Activated CD8-positive, alpha-beta T cell treated with anti-CD3 and anti-CD28 coated beads for 36 hours (primary cell): ENCODE measurements at regions not wholly inside any gene's neighbourhood (a gene's known extent, or its start where the extent isn't known, plus 50 kb on each side); places are given as distances from the start of the nearest gene placed in this dataset.

Source experiments
- ATAC-seq: fragments of 200-7000 bp; cut with Tn5 transposase; one replicate; pipeline ENCODE4 v1.10.0; 2021; ENCODE audit warnings: mild to moderate bottlenecking, moderate library complexity
- CTCF ChIA-PET: fragments of 350-600 bp; sonication (Branson Sonifier 250); formaldehyde crosslinking; loops from one replicate; lab custom pipeline; 2021; ENCODE audit warnings: antibody characterized with exemption; lab: Charles Lee
- POLR2A ChIA-PET: fragments of 350-600 bp; sonication (Branson Sonifier 250); formaldehyde crosslinking; loops from one replicate; lab custom pipeline; 2021; ENCODE audit warnings: antibody characterized with exemption; lab: Charles Lee
- DNase-seq: peaks from one replicate; pipeline ENCODE4 v3.0.0-alpha.2; 2020
- H3K27ac Mint-ChIP-seq: one replicate; pipeline ENCODE4 v1.8.0; 2021; ENCODE audit warnings: mild to moderate bottlenecking, mixed read lengths
- H3K27me3 Mint-ChIP-seq: one replicate; pipeline ENCODE4 v1.8.0; 2021; ENCODE audit warnings: mixed read lengths
- H3K36me3 Mint-ChIP-seq: one replicate; pipeline ENCODE4 v1.8.0; 2021; ENCODE audit warnings: low read depth, mixed read lengths
- H3K4me1 Mint-ChIP-seq: one replicate; pipeline ENCODE4 v1.8.0; 2021; ENCODE audit warnings: low read depth, mixed read lengths
- H3K4me3 Mint-ChIP-seq: one replicate; pipeline ENCODE4 v1.8.0; 2021; ENCODE audit warnings: mild to moderate bottlenecking, moderate library complexity, mixed read lengths
- H3K9me3 Mint-ChIP-seq: one replicate; pipeline ENCODE4 v1.8.0; 2021; ENCODE audit warnings: mixed read lengths
- CTCF ChIP-seq: fragments of 200-600 bp; IDR thresholded peaks from one replicate; pipeline ENCODE4 v1.8.0; 2022; ENCODE audit warnings: antibody characterized with exemption, mild to moderate bottlenecking
- intact Hi-C: fragments of 100-400 bp; cut with micrococcal nuclease; formaldehyde crosslinking; loops from one replicate; pipeline ENCODE4 v1.10.0; 2022

- CTCF ChIA-PET: no interaction called here
- ATAC-seq: no peak
These were observed 250.7 kb downstream of the RPS24 start for GRCh38 chr10:78284381-78284780.

GRCh38 chr10:78285226-78285625 lies 251.6 kb downstream of the RPS24 start:
- H3K9me3 Mint-ChIP-seq: no peaks in the 10 kb centered on the region
- no peaks in the 10 kb centered on the region for H3K27me3 Mint-ChIP-seq
- intact Hi-C loops: no loop called here
- no peaks in the 10 kb centered on the region for H3K36me3 Mint-ChIP-seq
- POLR2A ChIA-PET: no interaction called here
- ATAC-seq (no peak), DNase-seq (no peak)
- H3K4me3 Mint-ChIP-seq: no peak overlapping the region
- TF ChIP-seq CTCF: no peak
- CTCF ChIA-PET: no interaction called here
- no peaks in the 10 kb centered on the region for H3K4me1 Mint-ChIP-seq
- no peak overlapping the region for H3K27ac Mint-ChIP-seq

More at GRCh38 chr10:78284381-78284780, 250.7 kb downstream of the RPS24 start:
- intact Hi-C loops: no loop called here
- Mint-ChIP-seq H3K36me3 (no peaks in the 10 kb centered on the region), H3K4me3 (no peak overlapping the region), H3K27me3 (no peaks in the 10 kb centered on the region), H3K27ac (no peak overlapping the region), H3K4me1 (no peaks in the 10 kb centered on the region), H3K9me3 (no peaks in the 10 kb centered on the region)
- DNase-seq: no peak
- POLR2A ChIA-PET: no interaction called here
- TF ChIP-seq CTCF: no peak

GRCh38 chr10:78286186-78286585 lies 252.5 kb downstream of the RPS24 start:
- ATAC-seq (no peak), DNase-seq (no peak)
- H3K9me3 Mint-ChIP-seq: no peaks in the 10 kb centered on the region
- intact Hi-C loops: no loop called here
- ChIA-PET CTCF (no interaction called here), POLR2A (no interaction called here)
- no peak overlapping the region for H3K27ac Mint-ChIP-seq
- H3K4me1 Mint-ChIP-seq: no peaks in the 10 kb centered on the region
- no peaks in the 10 kb centered on the region for H3K27me3 Mint-ChIP-seq
- no peak for TF ChIP-seq CTCF
- no peaks in the 10 kb centered on the region for H3K36me3 Mint-ChIP-seq
- H3K4me3 Mint-ChIP-seq: no peak overlapping the region

- ATAC-seq (no peak), DNase-seq (no peak)
- Mint-ChIP-seq H3K9me3 (no peaks in the 10 kb centered on the region), H3K4me1 (no peaks in the 10 kb centered on the region), H3K4me3 (no peak overlapping the region), H3K27me3 (no peaks in the 10 kb centered on the region), H3K36me3 (no peaks in the 10 kb centered on the region), H3K27ac (no peak overlapping the region)
- ChIA-PET CTCF (no interaction called here), POLR2A (no interaction called here)
- intact Hi-C loops: no loop called here
- TF ChIP-seq CTCF: no peak
These were observed 253.0 kb downstream of the RPS24 start for GRCh38 chr10:78286668-78287067.

GRCh38 chr10:78287618-78288017 lies 254.0 kb downstream of the RPS24 start:
- H3K36me3 Mint-ChIP-seq: no peaks in the 10 kb centered on the region
- ChIA-PET POLR2A (no interaction called here), CTCF (no interaction called here)
- no peaks in the 10 kb centered on the region for H3K9me3 Mint-ChIP-seq
- ATAC-seq: no peak
- no peak overlapping the region for H3K27ac Mint-ChIP-seq
- no peak for TF ChIP-seq CTCF
- DNase-seq: no peak
- no peak overlapping the region for H3K4me3 Mint-ChIP-seq
- intact Hi-C loops: no loop called here
- no peaks in the 10 kb centered on the region for H3K27me3 Mint-ChIP-seq
- no peaks in the 10 kb centered on the region for H3K4me1 Mint-ChIP-seq
